Activated T-cell treated with anti-CD3 and anti-CD28 coated beads, Interleukin-2, amount 50 U/mL, for 24 hours (primary cell): ENCODE measurements at regions not wholly inside any gene's neighbourhood (a gene's known extent, or its start where the extent isn't known, plus 50 kb on each side); places are given as distances from the start of the nearest gene placed in this dataset.

Experiments
- DNase-seq: peaks from one replicate; pipeline ENCODE4 v3.0.0-alpha.2; 2020
- H3K27ac Mint-ChIP-seq: 2 replicates; pipeline ENCODE4 v1.8.0; 2020; ENCODE audit warnings: mild to moderate bottlenecking, mixed read lengths
- H3K27me3 Mint-ChIP-seq: 2 replicates; pipeline ENCODE4 v1.8.0; 2020; ENCODE audit warnings: mixed read lengths
- H3K36me3 Mint-ChIP-seq: 2 replicates; pipeline ENCODE4 v1.8.0; 2020; ENCODE audit warnings: low read depth, mixed read lengths
- H3K4me1 Mint-ChIP-seq: 2 replicates; pipeline ENCODE4 v1.8.0; 2020; ENCODE audit warnings: low read depth, mixed read lengths
- H3K4me3 Mint-ChIP-seq: 2 replicates; pipeline ENCODE4 v1.8.0; 2020; ENCODE audit warnings: mild to moderate bottlenecking, moderate library complexity, mixed read lengths
- H3K9me3 Mint-ChIP-seq: 2 replicates; pipeline ENCODE4 v1.8.0; 2020; ENCODE audit warnings: mixed read lengths

DNA sequence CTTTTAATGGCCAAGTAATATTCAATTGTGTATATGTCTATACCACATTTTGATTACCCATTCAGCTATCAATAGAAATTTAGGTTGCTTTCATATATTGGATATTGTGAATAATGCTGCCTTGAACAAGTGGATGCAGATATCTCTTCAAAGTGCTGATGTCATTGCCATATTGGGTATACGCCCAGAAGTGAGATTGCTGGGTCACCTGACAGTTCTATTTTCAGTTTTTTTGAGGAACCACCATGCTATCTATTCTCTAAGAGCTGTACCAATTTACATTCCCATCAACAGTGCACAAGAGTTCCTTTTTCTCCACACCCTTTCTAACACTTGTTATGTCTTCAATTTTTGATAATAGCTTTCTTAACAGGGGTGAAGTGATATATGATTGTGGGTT is 306.9 kb downstream of the ZNF516 start:
- no peak for DNase-seq
- H3K9me3 Mint-ChIP-seq = peaks cover 8% of the 10 kb centered on the region
- no peaks in the 10 kb centered on the region for H3K36me3 Mint-ChIP-seq
- H3K27me3 Mint-ChIP-seq = peaks cover 3% of the 10 kb centered on the region
- no peak overlapping the region for H3K4me3 Mint-ChIP-seq
- H3K27ac Mint-ChIP-seq = no peak overlapping the region
- H3K4me1 Mint-ChIP-seq = no peaks in the 10 kb centered on the region

DNA sequence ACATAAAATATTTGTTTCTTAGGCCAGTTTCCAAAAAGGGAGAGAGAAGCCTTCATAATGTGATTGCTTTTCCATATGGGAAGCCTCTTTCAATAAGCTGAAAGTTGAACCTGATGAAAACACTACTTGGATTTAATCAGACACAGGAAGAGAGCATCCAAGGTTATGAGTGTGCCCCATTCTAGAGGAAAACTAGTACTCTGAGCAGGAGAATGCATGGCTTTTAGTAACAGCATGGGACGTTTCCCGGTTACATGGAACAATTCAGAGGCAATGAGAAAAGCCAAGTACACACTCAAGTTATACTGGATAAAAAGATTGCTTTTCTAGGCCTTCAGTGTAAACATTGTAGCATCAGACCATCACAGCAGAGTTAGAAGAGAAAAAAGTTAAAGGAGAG is 315.8 kb downstream of the ZNF516 start:
- Mint-ChIP-seq H3K27me3 (no peaks in the 10 kb centered on the region), H3K27ac (no peak overlapping the region), H3K4me1 (no peaks in the 10 kb centered on the region), H3K36me3 (no peaks in the 10 kb centered on the region), H3K4me3 (no peak overlapping the region), H3K9me3 (no peaks in the 10 kb centered on the region)
- no peak for DNase-seq

DNA sequence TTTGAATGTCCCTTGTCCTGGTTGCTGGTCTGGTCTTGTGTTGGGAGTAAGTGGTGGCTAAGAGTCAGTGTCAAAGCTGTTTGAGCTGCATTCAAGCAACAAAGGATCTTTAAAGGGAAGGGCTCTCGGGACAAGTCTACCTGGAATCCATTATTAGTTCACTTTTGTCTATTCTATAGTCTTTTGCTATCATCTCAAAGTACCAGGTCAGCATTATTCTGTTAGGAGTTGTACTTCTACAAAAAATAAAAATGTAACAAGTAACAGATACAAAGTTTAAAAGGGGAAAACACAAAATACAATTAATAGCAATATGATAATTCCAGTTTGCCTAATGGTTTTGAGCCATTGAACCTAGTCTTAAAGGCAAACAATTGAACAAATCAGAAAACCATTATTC is 317.9 kb downstream of the ZNF516 start:
- Mint-ChIP-seq H3K4me1 (no peaks in the 10 kb centered on the region), H3K4me3 (no peak overlapping the region), H3K27me3 (peaks cover 5% of the 10 kb centered on the region), H3K27ac (no peak overlapping the region), H3K9me3 (no peaks in the 10 kb centered on the region), H3K36me3 (no peaks in the 10 kb centered on the region)
- no peak for DNase-seq

DNA sequence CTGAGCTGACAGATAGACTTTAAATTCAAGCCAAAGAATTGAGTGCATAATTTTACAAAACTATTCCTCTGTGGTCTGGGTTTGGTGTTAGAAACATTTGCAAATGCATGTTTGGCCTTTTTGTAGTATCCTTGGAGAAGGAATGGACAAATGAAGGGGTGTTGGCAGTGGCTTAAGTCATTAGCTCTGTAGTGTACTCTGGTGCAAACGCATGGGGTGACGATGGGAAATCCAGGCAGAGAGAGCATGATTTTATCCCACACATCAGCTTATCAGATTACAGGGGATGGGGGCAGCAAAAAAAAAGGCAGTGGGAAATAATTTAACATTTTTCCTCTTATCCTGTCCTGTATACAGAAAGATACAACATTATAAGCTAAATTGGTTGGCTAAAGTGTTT is 320.6 kb downstream of the ZNF516 start:
- H3K9me3 Mint-ChIP-seq = no peaks in the 10 kb centered on the region
- H3K27ac Mint-ChIP-seq = no peak overlapping the region
- peaks cover 5% of the 10 kb centered on the region for H3K27me3 Mint-ChIP-seq
- H3K4me1 Mint-ChIP-seq = no peaks in the 10 kb centered on the region
- no peak overlapping the region for H3K4me3 Mint-ChIP-seq
- H3K36me3 Mint-ChIP-seq = no peaks in the 10 kb centered on the region
- no peak for DNase-seq

DNA sequence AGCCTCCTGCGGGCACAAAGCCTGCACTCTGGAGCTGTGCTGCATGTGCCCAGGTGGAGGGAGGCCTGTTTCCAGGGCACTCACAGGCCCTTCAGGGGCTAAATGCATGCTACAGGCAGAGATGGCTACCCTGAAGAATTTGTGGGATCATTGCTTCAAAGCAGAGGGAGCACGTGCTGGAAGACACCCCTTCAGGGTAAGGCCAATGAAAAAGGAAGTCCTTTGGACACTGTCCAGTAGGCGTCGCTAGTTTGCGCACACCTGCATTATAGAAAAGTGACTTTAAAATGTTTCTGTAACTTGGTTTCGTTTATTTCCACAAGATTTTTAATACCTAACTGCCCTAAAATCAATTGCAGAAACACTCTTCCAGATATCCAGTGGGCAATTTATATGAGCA is 325.3 kb downstream of the ZNF516 start:
- Mint-ChIP-seq H3K4me1 (no peaks in the 10 kb centered on the region), H3K27ac (no peak overlapping the region), H3K9me3 (no peaks in the 10 kb centered on the region)

DNA sequence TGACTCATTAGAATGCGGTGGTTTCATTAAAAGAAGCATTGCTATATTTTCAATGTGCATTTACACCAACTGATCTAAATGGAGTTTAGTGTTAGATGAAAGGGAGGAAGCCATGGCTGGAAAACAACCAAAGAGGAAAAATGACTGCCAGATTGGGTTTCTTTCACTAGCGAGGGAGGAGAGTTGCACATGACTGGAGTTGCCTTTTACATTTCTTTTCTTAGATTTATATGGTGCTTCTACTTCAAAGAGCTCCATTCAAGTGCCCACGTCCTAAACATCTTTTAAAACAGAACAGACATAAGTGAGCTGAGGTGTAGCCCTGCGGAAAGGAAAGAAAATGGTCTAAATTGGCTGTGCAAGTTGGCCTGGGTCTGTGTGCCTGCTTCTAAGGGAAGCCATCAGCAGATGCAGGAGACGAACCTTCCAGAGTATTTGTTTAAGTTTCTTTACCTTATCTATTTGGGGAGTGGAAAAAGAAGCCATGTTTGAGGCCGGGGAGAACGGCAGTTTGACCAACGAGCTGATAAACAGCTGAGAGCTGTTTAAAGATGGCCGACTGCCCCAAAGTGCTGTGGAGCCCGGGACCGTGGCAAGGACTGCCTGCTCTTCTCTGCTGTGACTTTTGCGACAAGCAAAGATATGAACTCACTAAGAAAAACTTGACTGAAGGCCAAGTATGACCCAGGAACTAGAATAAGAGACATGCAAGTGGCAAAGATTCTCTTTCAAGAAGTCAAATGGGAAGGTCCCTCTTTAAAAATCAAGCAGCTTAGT is 327.0 kb downstream of the ZNF516 start:
- H3K9me3 Mint-ChIP-seq = no peaks in the 10 kb centered on the region
- peaks cover 16% of the 10 kb centered on the region for H3K27me3 Mint-ChIP-seq
- no peak overlapping the region for H3K27ac Mint-ChIP-seq

More for the DNA sequence above, 325.3 kb downstream of the ZNF516 start:
- Mint-ChIP-seq H3K4me3 (no peak overlapping the region), H3K27me3 (peaks cover 19% of the 10 kb centered on the region), H3K36me3 (no peaks in the 10 kb centered on the region)
- DNase-seq = no peak

DNA sequence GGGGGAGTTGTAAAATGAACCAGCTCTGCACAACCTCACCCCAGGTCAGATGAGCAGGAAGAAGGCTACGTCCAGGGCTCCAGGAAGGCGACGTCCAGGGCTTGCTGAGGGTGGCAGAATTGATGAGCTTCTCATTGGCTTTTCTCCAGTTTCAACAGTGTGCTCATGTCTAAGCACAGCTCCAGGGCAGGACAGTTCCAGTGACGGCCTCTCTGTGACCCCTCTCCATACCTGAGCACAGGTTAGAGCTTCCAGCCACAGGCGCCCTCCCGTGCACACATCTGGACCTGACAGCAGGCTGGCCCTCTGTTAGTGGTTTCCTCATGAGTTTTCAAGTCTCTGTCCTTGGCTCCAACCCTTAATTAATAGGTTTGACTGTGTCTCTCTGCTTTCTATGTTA is 327.6 kb downstream of the ZNF516 start:
- H3K27ac Mint-ChIP-seq = no peak overlapping the region
- no peak overlapping the region for H3K4me3 Mint-ChIP-seq
- H3K27me3 Mint-ChIP-seq = peaks cover 14% of the 10 kb centered on the region
- no peaks in the 10 kb centered on the region for H3K4me1 Mint-ChIP-seq
- H3K9me3 Mint-ChIP-seq = no peaks in the 10 kb centered on the region
- no peaks in the 10 kb centered on the region for H3K36me3 Mint-ChIP-seq
- no peak for DNase-seq

More for the DNA sequence above, 327.0 kb downstream of the ZNF516 start:
- DNase-seq = no peak
- Mint-ChIP-seq H3K4me3 (no peak overlapping the region), H3K4me1 (no peaks in the 10 kb centered on the region), H3K36me3 (no peaks in the 10 kb centered on the region)

DNA sequence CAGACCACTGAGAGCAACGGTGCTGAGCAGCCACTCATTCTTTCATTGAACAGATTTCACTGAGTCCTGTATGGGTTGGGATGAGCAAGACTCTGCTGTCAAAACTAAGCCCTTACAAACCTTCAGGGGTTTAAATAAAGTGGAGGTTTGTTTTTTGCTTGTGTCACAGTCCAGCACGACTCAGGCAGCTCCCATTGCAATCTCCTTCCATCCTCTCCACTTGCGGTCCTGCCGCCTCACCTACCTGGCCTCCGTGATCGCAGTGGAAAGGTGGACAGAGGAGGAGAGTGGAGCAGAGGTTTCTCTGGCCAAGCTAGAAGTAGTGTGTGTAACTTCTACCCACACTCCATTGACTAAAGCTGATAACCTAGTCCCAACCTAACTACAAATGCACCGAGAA is 332.2 kb downstream of the ZNF516 start:
- Mint-ChIP-seq H3K9me3 (no peaks in the 10 kb centered on the region), H3K27me3 (peaks cover 7% of the 10 kb centered on the region), H3K27ac (no peak overlapping the region), H3K4me1 (no peaks in the 10 kb centered on the region), H3K4me3 (no peak overlapping the region), H3K36me3 (no peaks in the 10 kb centered on the region)
- no peak for DNase-seq

DNA sequence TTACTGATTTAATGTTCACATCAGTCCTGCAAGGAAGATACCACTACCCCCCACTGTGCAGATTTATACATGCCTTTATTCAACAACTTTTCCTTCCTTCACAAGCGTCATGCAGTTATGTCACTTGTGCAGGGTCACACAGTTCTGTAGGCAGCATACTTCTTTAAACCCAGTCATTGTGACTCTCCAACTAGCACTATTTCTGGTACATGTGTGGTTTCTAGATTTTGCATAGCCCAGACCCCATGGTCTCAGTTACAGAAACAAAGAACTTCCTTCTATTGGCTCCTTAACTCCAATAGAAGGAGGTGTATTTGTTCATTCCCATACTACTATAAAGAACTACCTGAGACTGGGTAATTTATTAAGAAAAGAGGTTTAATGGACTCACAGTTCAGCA is 333.1 kb downstream of the ZNF516 start:
- Mint-ChIP-seq H3K4me3 (no peak overlapping the region), H3K36me3 (no peaks in the 10 kb centered on the region), H3K27ac (no peak overlapping the region), H3K9me3 (no peaks in the 10 kb centered on the region), H3K4me1 (no peaks in the 10 kb centered on the region), H3K27me3 (peaks cover 4% of the 10 kb centered on the region)
- no peak for DNase-seq

DNA sequence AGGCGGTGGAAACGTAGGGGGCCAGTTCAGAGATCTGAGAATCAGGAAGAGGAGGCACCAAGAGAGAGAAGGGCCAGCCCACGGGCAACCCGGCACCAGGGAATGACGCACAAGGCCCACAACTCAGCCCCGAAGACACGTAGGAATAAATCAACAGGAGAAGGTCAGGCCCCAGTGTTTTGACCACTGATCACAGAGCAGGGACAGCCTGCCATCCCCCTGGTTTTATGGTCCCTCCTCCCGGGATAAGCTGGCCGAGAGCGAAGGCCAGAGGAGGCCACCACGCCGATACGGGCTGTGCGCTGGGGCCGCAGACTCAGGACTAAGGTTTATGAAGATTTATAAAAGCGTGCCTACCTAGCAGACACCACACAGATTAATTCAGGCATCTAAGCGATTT is 341.4 kb downstream of the ZNF516 start:
- H3K4me1 Mint-ChIP-seq = no peaks in the 10 kb centered on the region
- no peak for DNase-seq
- no peaks in the 10 kb centered on the region for H3K9me3 Mint-ChIP-seq
- no peak overlapping the region for H3K4me3 Mint-ChIP-seq
- peaks cover 4% of the 10 kb centered on the region for H3K27me3 Mint-ChIP-seq
- H3K27ac Mint-ChIP-seq = no peak overlapping the region
- no peaks in the 10 kb centered on the region for H3K36me3 Mint-ChIP-seq

DNA sequence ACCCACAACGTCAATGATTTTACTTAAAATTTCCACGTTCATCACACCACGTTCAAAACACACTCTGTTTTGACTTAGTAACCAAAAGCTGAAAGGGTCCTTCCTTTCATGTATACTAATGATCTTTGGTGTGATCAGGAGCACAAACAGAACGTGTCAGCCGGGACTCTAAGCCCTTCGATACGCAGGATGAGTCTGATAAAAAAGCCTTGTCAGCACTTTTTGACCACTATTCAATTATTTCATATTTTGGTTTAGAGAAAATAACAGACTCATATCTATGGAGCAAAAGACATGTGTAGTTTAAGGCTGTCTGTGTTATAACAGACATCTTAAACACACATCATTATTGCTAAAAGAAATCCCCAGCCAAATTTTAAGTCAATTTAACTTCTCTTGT is 345.3 kb downstream of the ZNF516 start:
- DNase-seq = no peak

DNA sequence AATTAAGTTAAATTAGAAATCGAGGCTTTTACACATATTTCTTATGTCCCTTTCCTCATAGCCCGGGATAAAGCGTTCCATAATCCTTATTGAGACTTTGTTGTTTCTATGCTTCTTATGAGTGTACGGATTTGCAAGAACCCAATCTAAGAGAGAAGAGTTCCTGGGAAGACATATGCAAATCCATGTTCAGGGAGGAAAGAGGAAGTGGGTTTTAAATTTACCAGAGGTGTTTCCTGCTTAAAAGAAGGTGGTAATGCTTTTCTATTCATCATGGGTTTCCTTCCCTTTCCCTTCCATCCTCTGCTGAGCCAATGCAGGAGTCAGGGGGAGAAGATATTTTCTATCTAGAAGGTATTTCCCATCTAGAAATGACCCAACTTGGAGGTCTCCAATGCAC is 345.8 kb downstream of the ZNF516 start:
- peaks cover 4% of the 10 kb centered on the region for H3K27me3 Mint-ChIP-seq
- H3K4me1 Mint-ChIP-seq = no peaks in the 10 kb centered on the region
- no peaks in the 10 kb centered on the region for H3K36me3 Mint-ChIP-seq
- H3K9me3 Mint-ChIP-seq = no peaks in the 10 kb centered on the region
- H3K27ac Mint-ChIP-seq = no peak overlapping the region
- H3K4me3 Mint-ChIP-seq = no peak overlapping the region
- no peak for DNase-seq

More for the DNA sequence above, 345.3 kb downstream of the ZNF516 start:
- Mint-ChIP-seq H3K9me3 (no peaks in the 10 kb centered on the region), H3K4me1 (no peaks in the 10 kb centered on the region), H3K27me3 (peaks cover 4% of the 10 kb centered on the region), H3K27ac (no peak overlapping the region), H3K4me3 (no peak overlapping the region), H3K36me3 (no peaks in the 10 kb centered on the region)

DNA sequence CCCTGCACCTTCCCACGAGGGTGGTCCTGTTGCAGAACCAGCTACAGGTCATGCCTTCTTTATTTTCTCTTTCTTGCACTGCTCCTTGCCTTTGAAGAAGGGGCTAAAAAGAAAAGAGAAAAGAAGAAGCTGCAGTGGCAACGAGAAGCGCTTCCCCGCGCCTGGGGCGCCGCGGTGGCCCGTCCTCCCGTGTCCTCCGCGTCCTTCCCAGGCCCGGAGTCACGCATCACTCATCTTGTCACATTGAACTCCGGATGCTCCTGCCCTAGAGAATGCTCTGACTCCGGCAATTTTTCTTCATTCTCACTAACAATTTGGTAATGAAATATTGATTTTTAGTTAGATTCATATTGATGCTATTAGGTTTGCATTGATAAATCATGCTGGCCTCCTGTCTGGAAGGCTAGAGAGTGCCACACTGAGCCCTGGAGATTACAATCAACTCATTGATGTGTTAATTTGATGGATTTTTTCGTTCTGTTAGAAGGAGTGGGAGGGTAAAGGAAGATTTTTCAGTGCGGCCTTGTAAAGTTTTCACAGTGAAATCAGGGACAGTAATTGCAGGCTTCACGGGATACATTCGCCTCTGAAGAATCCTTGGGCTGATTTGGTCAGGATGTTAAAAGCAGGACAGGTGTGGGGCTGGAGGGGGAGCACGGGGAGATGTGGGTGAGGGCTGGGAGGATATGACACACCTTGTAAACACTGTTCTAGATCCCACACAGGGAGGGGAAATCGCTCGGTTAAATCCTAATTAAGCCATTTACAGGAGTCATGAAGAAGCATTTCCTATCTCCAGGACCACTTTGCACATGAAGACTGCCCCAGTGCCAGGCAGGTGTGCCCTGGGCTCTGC is 349.3 kb downstream of the ZNF516 start:
- Mint-ChIP-seq H3K9me3 (no peaks in the 10 kb centered on the region), H3K4me1 (no peaks in the 10 kb centered on the region), H3K27ac (no peak overlapping the region), H3K27me3 (no peaks in the 10 kb centered on the region), H3K36me3 (no peaks in the 10 kb centered on the region), H3K4me3 (no peak overlapping the region)
- DNase-seq = no peak

DNA sequence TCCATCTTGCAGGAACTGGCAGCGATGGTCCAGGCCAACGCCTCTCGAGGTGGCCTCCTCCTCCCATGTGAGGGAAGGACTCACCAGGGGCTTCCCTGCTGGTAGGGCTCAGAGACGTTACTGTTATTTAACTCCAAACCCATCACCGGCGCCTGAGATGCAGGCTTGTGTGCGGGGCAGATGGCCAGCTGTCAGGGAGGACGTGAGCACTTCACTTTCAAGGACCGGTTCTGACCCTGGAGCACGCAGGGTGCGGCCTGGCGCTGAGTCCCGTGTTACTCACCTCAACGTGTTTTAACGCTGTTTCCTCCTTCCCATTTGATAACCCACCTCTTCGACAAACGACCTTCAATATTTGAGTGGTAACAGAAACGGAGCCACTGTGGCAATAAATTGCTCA is 350.2 kb downstream of the ZNF516 start:
- Mint-ChIP-seq H3K4me1 (no peaks in the 10 kb centered on the region), H3K27ac (no peak overlapping the region), H3K4me3 (no peak overlapping the region), H3K36me3 (no peaks in the 10 kb centered on the region), H3K27me3 (peaks cover 4% of the 10 kb centered on the region), H3K9me3 (no peaks in the 10 kb centered on the region)
- DNase-seq = no peak

DNA sequence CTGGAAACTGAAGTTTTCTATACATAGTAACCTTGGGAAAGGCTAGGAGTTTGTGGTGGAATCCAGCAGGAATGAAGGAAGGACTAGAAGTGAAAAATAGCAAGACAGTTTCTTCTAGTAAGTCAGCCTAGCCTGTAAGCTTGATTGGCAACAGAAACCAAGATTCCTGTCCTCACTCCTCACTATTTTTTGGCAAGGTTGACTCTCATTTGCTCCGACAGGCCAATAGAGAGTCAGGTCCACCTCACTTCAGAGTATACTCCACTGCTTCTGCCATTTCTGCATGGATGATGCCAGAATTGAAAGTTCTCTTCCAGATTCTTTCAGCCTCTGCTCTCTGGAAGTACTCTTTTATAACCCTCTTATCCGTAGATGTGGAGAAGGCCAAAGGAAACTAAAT is 352.4 kb downstream of the ZNF516 start:
- no peaks in the 10 kb centered on the region for H3K4me1 Mint-ChIP-seq
- no peak overlapping the region for H3K4me3 Mint-ChIP-seq
- no peak for DNase-seq
- no peak overlapping the region for H3K27ac Mint-ChIP-seq
- H3K9me3 Mint-ChIP-seq = no peaks in the 10 kb centered on the region
- H3K36me3 Mint-ChIP-seq = no peaks in the 10 kb centered on the region
- H3K27me3 Mint-ChIP-seq = peaks cover 4% of the 10 kb centered on the region
